Mesothelial cell of epicardium (in vitro differentiated cells): ENCODE measurements at regions not wholly inside any gene's neighbourhood (a gene's known extent, or its start where the extent isn't known, plus 50 kb on each side); places are given as distances from the start of the nearest gene placed in this dataset.
"Not testable (repeated sequence)": the region's sequence is repeated elsewhere in the genome, so short reads cannot be mapped to it uniquely, and the experiment has no call there.

Source experiments
- DNase-seq, 2 experiments: peaks; one replicate each; pipeline ENCODE4 v3.0.0; 2021; ENCODE audit warnings: low spot score in 2 of 2; ENCODE audit not compliant: unreplicated experiment in 2 of 2
- H3K27ac Mint-ChIP-seq: 2 replicates; pipeline ENCODE4 v1.8.0; 2021; ENCODE audit warnings: mixed read lengths
- H3K27me3 Mint-ChIP-seq: 2 replicates; pipeline ENCODE4 v1.8.0; 2021; ENCODE audit warnings: low read depth, mixed read lengths
- H3K36me3 Mint-ChIP-seq: 2 replicates; pipeline ENCODE4 v1.8.0; 2021; ENCODE audit warnings: mixed read lengths
- H3K4me1 Mint-ChIP-seq: 2 replicates; pipeline ENCODE4 v1.8.0; 2021; ENCODE audit warnings: mixed read lengths
- H3K4me3 Mint-ChIP-seq: 2 replicates; pipeline ENCODE4 v1.8.0; 2021; ENCODE audit warnings: mild to moderate bottlenecking, moderate library complexity, mixed read lengths
- H3K9me3 Mint-ChIP-seq: 2 replicates; pipeline ENCODE4 v1.8.0; 2021; ENCODE audit warnings: mixed read lengths
- CTCF ChIP-seq: fragments of 200-600 bp; sonication (generic); IDR thresholded peaks from one replicate; pipeline ENCODE4 v1.5.0; 2021; ENCODE audit warnings: antibody characterized with exemption; ENCODE audit not compliant: unreplicated experiment

- no peak for DNase-seq
- Mint-ChIP-seq H3K27me3 (no peaks in the 10 kb centered on the region), H3K27ac (peak overlapping the region; percentile 60), H3K36me3 (no peaks in the 10 kb centered on the region), H3K4me1 (peaks cover 72% of the 10 kb centered on the region), H3K4me3 (no peak overlapping the region), H3K9me3 (peaks cover 5% of the 10 kb centered on the region)
- TF ChIP-seq CTCF: no peak
Measured at GRCh38 chr6:10315034-10315433, 99.8 kb downstream of the TFAP2A start.

GRCh38 chr6:10314163-10314955 lies 100.5 kb downstream of the TFAP2A start:
- TF ChIP-seq CTCF: no peak
- Mint-ChIP-seq H3K36me3 (no peaks in the 10 kb centered on the region), H3K27me3 (no peaks in the 10 kb centered on the region), H3K9me3 (peaks cover 5% of the 10 kb centered on the region), H3K4me1 (peaks cover 78% of the 10 kb centered on the region), H3K27ac (peak overlapping the region; percentile 58), H3K4me3 (peak overlapping the region; percentile 7)
- DNase-seq: no peak

- H3K27ac Mint-ChIP-seq: peak overlapping the region; percentile 58
- TF ChIP-seq CTCF: no peak
- peak overlapping the region; percentile 7 for H3K4me3 Mint-ChIP-seq
- H3K27me3 Mint-ChIP-seq: no peaks in the 10 kb centered on the region
- no peaks in the 10 kb centered on the region for H3K36me3 Mint-ChIP-seq
- DNase-seq: no peak
- peaks cover 76% of the 10 kb centered on the region for H3K4me1 Mint-ChIP-seq
- peaks cover 2% of the 10 kb centered on the region for H3K9me3 Mint-ChIP-seq
Measured at GRCh38 chr6:10313799-10314162, 101.1 kb downstream of the TFAP2A start.

- Mint-ChIP-seq H3K9me3 (no peaks in the 10 kb centered on the region), H3K36me3 (no peaks in the 10 kb centered on the region), H3K4me1 (peaks cover 63% of the 10 kb centered on the region), H3K4me3 (no peak overlapping the region), H3K27me3 (no peaks in the 10 kb centered on the region), H3K27ac (no peak overlapping the region)
- DNase-seq: no peak
- TF ChIP-seq CTCF: no peak
Measured at GRCh38 chr6:10312445-10312844, 102.4 kb downstream of the TFAP2A start.

GRCh38 chr6:10311546-10312405 lies 103.1 kb downstream of the TFAP2A start:
- H3K9me3 Mint-ChIP-seq, H3K4me3 Mint-ChIP-seq, DNase-seq, H3K36me3 Mint-ChIP-seq, H3K27me3 Mint-ChIP-seq, H3K27ac Mint-ChIP-seq: not testable (repeated sequence)
- H3K4me1 Mint-ChIP-seq: peaks cover 57% of the 10 kb centered on the region

GRCh38 chr6:10310826-10311225 lies 104.0 kb downstream of the TFAP2A start:
- peaks cover 53% of the 10 kb centered on the region for H3K4me1 Mint-ChIP-seq
- no peak overlapping the region for H3K4me3 Mint-ChIP-seq
- no peaks in the 10 kb centered on the region for H3K36me3 Mint-ChIP-seq
- no peaks in the 10 kb centered on the region for H3K9me3 Mint-ChIP-seq
- no peak overlapping the region for H3K27ac Mint-ChIP-seq
- no peaks in the 10 kb centered on the region for H3K27me3 Mint-ChIP-seq
- no peak for TF ChIP-seq CTCF
- no peak for DNase-seq
